ENCODE measurements at regions not wholly inside any gene's neighbourhood (a gene's known extent, or its start where the extent isn't known, plus 50 kb on each side); places are given as distances from the start of the nearest gene placed in this dataset.

GRCh38 chr22:23410411-23410810 is 169.7 kb downstream of the IGLL1 start (continued):
- TF ChIP-seq CHD7 (IDR thresholded peaks at IDR 0.05; ENCODE audit: insufficient replicate concordance, low read length), result no peak
- no peak for TF ChIP-seq RBBP5 (IDR thresholded peaks at IDR 0.05; ENCODE audit: borderline replicate concordance, low read depth, low read length)
- TF ChIP-seq JUND (IDR thresholded peaks at IDR 0.05; ENCODE audit: low read length), result no peak
- no peak for TF ChIP-seq SP2 (IDR thresholded peaks at IDR 0.05; ENCODE audit: low read length)
- no peak for TF ChIP-seq CBX5 (IDR thresholded peaks at IDR 0.05; ENCODE audit: low read depth, low read length)
- no peak for TF ChIP-seq KDM5A (IDR thresholded peaks at IDR 0.05; ENCODE audit: low read length)

All from H1 (cell line).